H9 (cell line): ENCODE measurements at regions not wholly inside any gene's neighbourhood (a gene's known extent, or its start where the extent isn't known, plus 50 kb on each side); places are given as distances from the start of the nearest gene placed in this dataset.

Source experiments
- DNase-seq: peaks from one replicate; pipeline ENCODE4 v3.0.0-alpha.2; 2017
- H2AFZ ChIP-seq: one replicate; pipeline ENCODE4 v1.6.1; 2013; ENCODE audit warnings: mild to moderate bottlenecking, low read length, control low read depth, moderate library complexity
- H2AK5ac ChIP-seq: 2 replicates; pipeline ENCODE4 v1.6.1; 2013; ENCODE audit warnings: low read length, control low read depth, mixed read lengths; ENCODE audit not compliant: insufficient read length
- H2BK120ac ChIP-seq: one replicate; pipeline ENCODE4 v1.6.1; 2013; ENCODE audit warnings: low read depth, mild to moderate bottlenecking, low read length, control low read depth, inconsistent platforms; ENCODE audit not compliant: poor library complexity, severe bottlenecking
- H2BK12ac ChIP-seq: 2 replicates; pipeline ENCODE4 v1.6.1; 2013; ENCODE audit warnings: low read length, control low read depth, mixed read lengths, low read depth; ENCODE audit not compliant: insufficient read length
- H2BK15ac ChIP-seq: 2 replicates; pipeline ENCODE4 v1.6.1; 2013; ENCODE audit warnings: low read depth, low read length, control low read depth
- H2BK20ac ChIP-seq: one replicate; pipeline ENCODE4 v1.6.1; 2013; ENCODE audit warnings: low read depth, mild to moderate bottlenecking, low read length, control low read depth, inconsistent platforms; ENCODE audit not compliant: poor library complexity, severe bottlenecking
- H2BK5ac ChIP-seq: 2 replicates; pipeline ENCODE4 v1.6.1; 2013; ENCODE audit warnings: low read length, control low read depth, mixed read lengths; ENCODE audit not compliant: insufficient read length
- H3K14ac ChIP-seq: 2 replicates; pipeline ENCODE4 v1.6.1; 2013; ENCODE audit warnings: low read length, control low read depth; ENCODE audit not compliant: insufficient read depth
- H3K18ac ChIP-seq: 2 replicates; pipeline ENCODE4 v1.6.1; 2013; ENCODE audit warnings: low read depth, mild to moderate bottlenecking, mixed read lengths, low read length, control low read depth; ENCODE audit not compliant: insufficient read length
- H3K23ac ChIP-seq: 2 replicates; pipeline ENCODE4 v1.6.1; 2013; ENCODE audit warnings: low read length, control low read depth, mixed read lengths, low read depth; ENCODE audit not compliant: insufficient read length
- H3K23me2 ChIP-seq: 2 replicates; pipeline ENCODE4 v1.6.1; 2013; ENCODE audit warnings: low read depth, mild to moderate bottlenecking, mixed read lengths, low read length, control low read depth; ENCODE audit not compliant: insufficient read length, poor library complexity, severe bottlenecking
- H3K27ac ChIP-seq: 2 replicates; pipeline ENCODE4 v1.5.1; 2013; ENCODE audit warnings: low read length, control low read depth, mixed read lengths, low read depth; ENCODE audit not compliant: insufficient read length
- H3K27me3 ChIP-seq: 2 replicates; pipeline ENCODE4 v1.6.1; 2013; ENCODE audit warnings: low read length, control low read depth, inconsistent platforms; ENCODE audit not compliant: insufficient read depth
- H3K4ac ChIP-seq: 2 replicates; pipeline ENCODE4 v1.6.1; 2013; ENCODE audit warnings: low read depth, mild to moderate bottlenecking, control low read depth, inconsistent platforms, low read length, moderate library complexity
- H3K4me1 ChIP-seq: 2 replicates; pipeline ENCODE4 v1.6.1; 2013; ENCODE audit warnings: low read length, control low read depth, inconsistent platforms; ENCODE audit not compliant: insufficient read depth
- H3K4me2 ChIP-seq: 2 replicates; pipeline ENCODE4 v1.6.1; 2013; ENCODE audit warnings: low read length, control low read depth, mixed read lengths; ENCODE audit not compliant: insufficient read length, insufficient read depth
- H3K56ac ChIP-seq: 2 replicates; pipeline ENCODE4 v1.6.1; 2013; ENCODE audit warnings: low read depth, mild to moderate bottlenecking, mixed read lengths, low read length, control low read depth; ENCODE audit not compliant: insufficient read length
- H3K79me1 ChIP-seq: 2 replicates; pipeline ENCODE4 v1.6.1; 2013; ENCODE audit warnings: low read depth, mild to moderate bottlenecking, moderate library complexity, low read length, control low read depth, inconsistent platforms; ENCODE audit not compliant: insufficient read depth, poor library complexity, severe bottlenecking
- H3K79me2 ChIP-seq: 2 replicates; pipeline ENCODE4 v1.6.1; 2013; ENCODE audit warnings: low read length, control low read depth, inconsistent platforms; ENCODE audit not compliant: insufficient read depth
- H3K9ac ChIP-seq: 2 replicates; pipeline ENCODE4 v1.6.1; 2013; ENCODE audit warnings: low read length, control low read depth, mixed read lengths; ENCODE audit not compliant: insufficient read length; ENCODE audit errors: extremely low read depth
- H3K9me3 ChIP-seq: one replicate; pipeline ENCODE4 v1.6.1; 2013; ENCODE audit warnings: low read depth, low read length, inconsistent platforms; ENCODE audit not compliant: control insufficient read depth
- H3T11ph ChIP-seq: one replicate; pipeline ENCODE4 v1.6.1; 2013; ENCODE audit warnings: mild to moderate bottlenecking, low read length, control low read depth, inconsistent platforms
- H4K20me1 ChIP-seq: one replicate; pipeline ENCODE4 v1.6.1; 2013; ENCODE audit not compliant: control insufficient read depth, insufficient read length, insufficient read depth
- H4K5ac ChIP-seq: 2 replicates; pipeline ENCODE4 v1.6.1; 2013; ENCODE audit warnings: low read depth, mild to moderate bottlenecking, mixed read lengths, low read length, control low read depth; ENCODE audit not compliant: insufficient read length
- H4K8ac ChIP-seq: replicated peaks from 2 replicates; pipeline ENCODE4 v1.6.1; 2013; ENCODE audit warnings: low read length, control low read depth, mixed read lengths, low read depth; ENCODE audit not compliant: insufficient read length
- H4K91ac ChIP-seq: 2 replicates; pipeline ENCODE4 v1.6.1; 2013; ENCODE audit warnings: low read depth, mild to moderate bottlenecking, moderate library complexity, mixed read lengths, low read length, control low read depth; ENCODE audit not compliant: insufficient read length
- H3K27ac Mint-ChIP-seq, 3 experiments: 2 replicates in 2 of 3; 3 replicates in 1 of 3; pipeline ENCODE4 v1.8.0; 2020 to 2021; ENCODE audit warnings: mixed read lengths in 3 of 3, mild to moderate bottlenecking in 1 of 3, moderate library complexity in 1 of 3
- H3K27me3 Mint-ChIP-seq: 2 replicates; pipeline ENCODE4 v1.8.0; 2021; ENCODE audit warnings: low read depth, mild to moderate bottlenecking, moderate library complexity, mixed read lengths
- H3K36me3 Mint-ChIP-seq, 3 experiments: 2 replicates in 2 of 3; 3 replicates in 1 of 3; pipeline ENCODE4 v1.8.0; 2020 to 2021; ENCODE audit warnings: low read depth in 3 of 3, mixed read lengths in 3 of 3; ENCODE audit not compliant: insufficient read depth in 1 of 3
- H3K4me1 Mint-ChIP-seq, 2 experiments: 2 replicates each; pipeline ENCODE4 v1.8.0; 2020; ENCODE audit warnings: mixed read lengths in 2 of 2
- H3K4me3 Mint-ChIP-seq, 2 experiments: 2 replicates in 1 of 2; 3 replicates in 1 of 2; pipeline ENCODE4 v1.8.0; 2020 to 2021; ENCODE audit warnings: mild to moderate bottlenecking in 2 of 2, mixed read lengths in 2 of 2, moderate library complexity in 1 of 2
- H3K9me3 Mint-ChIP-seq, 2 experiments: 2 replicates in 1 of 2; 3 replicates in 1 of 2; pipeline ENCODE4 v1.8.0; 2020; ENCODE audit warnings: mild to moderate bottlenecking in 2 of 2, mixed read lengths in 2 of 2, moderate library complexity in 1 of 2
- WGBS: extraction: QIAGEN DNeasy Blood & Tissue Kit; methylation state at CpG from one replicate; pipeline ENCODE4 v1.1.7; 2013; ENCODE audit warnings: missing lambda C conversion rate, low lambda C conversion rate, mixed read lengths; ENCODE audit not compliant: insufficient read length; ENCODE audit errors: extremely low coverage; 5-methylcytosine and 5-hydroxymethylcytosine counted together
- TF ChIP-seq, protein P1 (sequence below): fragments of 200-600 bp; sonication (generic); conservative IDR thresholded peaks from 3 replicates; pipeline ENCODE4 v1.8.0; 2021; ENCODE audit warnings: antibody characterized with exemption, mild to moderate bottlenecking

GRCh38 chr20:10805764-10806163 is 132.0 kb upstream of the JAG1 start:
- Histone ChIP-seq H3K56ac (no peak overlapping the region), H3K9me3 (no peaks in the 10 kb centered on the region), H3K27ac (no peak overlapping the region), H3K18ac (no peak overlapping the region), H2BK5ac (no peak overlapping the region), H2AK5ac (no peak overlapping the region), H2BK12ac (no peak overlapping the region), H3K4ac (no peak overlapping the region), H2BK20ac (no peak overlapping the region), H3K4me1 (no peaks in the 10 kb centered on the region; the same call in 1 of the 2 replicates), H3K23ac (no peak overlapping the region), H3K79me2 (no peaks in the 10 kb centered on the region), H3K27me3 (no peaks in the 10 kb centered on the region), H3K9ac (no peak overlapping the region), H4K5ac (no peak overlapping the region), H4K91ac (no peak overlapping the region), H4K8ac (no peak overlapping the region), H3K79me1 (no peaks in the 10 kb centered on the region), H2AFZ (no peak overlapping the region), H3K4me2 (no peak overlapping the region), H3T11ph (no peak overlapping the region), H2BK120ac (no peak overlapping the region), H3K23me2 (no peaks in the 10 kb centered on the region), H3K14ac (no peak overlapping the region), H2BK15ac (no peak overlapping the region), H4K20me1 (no peaks in the 10 kb centered on the region)
- no peak overlapping the region for H3K4me3 Mint-ChIP-seq
- no peaks in the 10 kb centered on the region for H3K9me3 Mint-ChIP-seq
- no CpG with 5 or more reads among the region's 7 CpGs for WGBS
- no peaks in the 10 kb centered on the region for H3K27me3 Mint-ChIP-seq
- no peaks in the 10 kb centered on the region for H3K36me3 Mint-ChIP-seq
- TF ChIP-seq, protein P1, sequence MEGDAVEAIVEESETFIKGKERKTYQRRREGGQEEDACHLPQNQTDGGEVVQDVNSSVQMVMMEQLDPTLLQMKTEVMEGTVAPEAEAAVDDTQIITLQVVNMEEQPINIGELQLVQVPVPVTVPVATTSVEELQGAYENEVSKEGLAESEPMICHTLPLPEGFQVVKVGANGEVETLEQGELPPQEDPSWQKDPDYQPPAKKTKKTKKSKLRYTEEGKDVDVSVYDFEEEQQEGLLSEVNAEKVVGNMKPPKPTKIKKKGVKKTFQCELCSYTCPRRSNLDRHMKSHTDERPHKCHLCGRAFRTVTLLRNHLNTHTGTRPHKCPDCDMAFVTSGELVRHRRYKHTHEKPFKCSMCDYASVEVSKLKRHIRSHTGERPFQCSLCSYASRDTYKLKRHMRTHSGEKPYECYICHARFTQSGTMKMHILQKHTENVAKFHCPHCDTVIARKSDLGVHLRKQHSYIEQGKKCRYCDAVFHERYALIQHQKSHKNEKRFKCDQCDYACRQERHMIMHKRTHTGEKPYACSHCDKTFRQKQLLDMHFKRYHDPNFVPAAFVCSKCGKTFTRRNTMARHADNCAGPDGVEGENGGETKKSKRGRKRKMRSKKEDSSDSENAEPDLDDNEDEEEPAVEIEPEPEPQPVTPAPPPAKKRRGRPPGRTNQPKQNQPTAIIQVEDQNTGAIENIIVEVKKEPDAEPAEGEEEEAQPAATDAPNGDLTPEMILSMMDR, result no peak
- peaks cover 10 to 12% of the 10 kb centered on the region in 2 experiments for H3K4me1 Mint-ChIP-seq
- H3K27ac Mint-ChIP-seq, result no peak overlapping the region
- no peak for DNase-seq
